HCT116 (cell line): ENCODE measurements at regions not wholly inside any gene's neighbourhood (a gene's known extent, or its start where the extent isn't known, plus 50 kb on each side); places are given as distances from the start of the nearest gene placed in this dataset.

ENCODE experiments used
- ATAC-seq: fragments of 200-7000 bp; cut with Tn5 transposase; 2 replicates; pipeline ENCODE4 v1.9.1; 2020; ENCODE audit warnings: mild to moderate bottlenecking, moderate library complexity
- BruUV-seq: library from RNA; stranded (reverse); fragments of 400-500 nt; replicated peaks from 2 replicates; lab custom pipeline; 2021; lab: Mats Ljungman, UMichigan
- CTCF ChIA-PET: fragments of 300-600 bp; sonication (Branson Sonifier 250); formaldehyde crosslinking; loops from one replicate; lab custom pipeline; 2021; ENCODE audit warnings: antibody characterized with exemption; lab: Charles Lee
- POLR2A ChIA-PET: fragments of 300-600, 350-600 bp; sonication (Branson Sonifier 250); formaldehyde crosslinking; loops from one replicate; lab custom pipeline; 2021; ENCODE audit warnings: antibody characterized with exemption; lab: Charles Lee
- RAD21 ChIA-PET, 2 experiments: fragments of 300-600 bp; sonication (Branson Sonifier 250); formaldehyde crosslinking; loops; one replicate each; lab custom pipeline; 2023; ENCODE audit warnings: low total read pairs in 2 of 2; ENCODE audit not compliant: uncharacterized antibody in 2 of 2, unreplicated experiment in 2 of 2, low non-redundant PET in 1 of 2; lab: Charles Lee
- DNase-seq: peaks from one replicate; pipeline ENCODE4 v3.0.0-alpha.2; 2010; ENCODE audit warnings: low read depth, low spot score
- H2AFZ ChIP-seq: fragments of 200-600 bp; shearing (Covaris generic), sonication (generic); 2 replicates; pipeline ENCODE4 v1.6.1; 2017; ENCODE audit warnings: low read depth, mixed run types, mixed read lengths, antibody characterized with exemption, low read length; ENCODE audit not compliant: poor library complexity, severe bottlenecking
- H3K27ac ChIP-seq: 2 replicates; pipeline ENCODE4 v1.5.1; 2012; ENCODE audit warnings: low read depth, low read length
- H3K27me3 ChIP-seq: fragments of 200-600 bp; sonication (generic); 2 replicates; pipeline ENCODE4 v1.6.1; 2016; ENCODE audit warnings: mixed run types, low read length, mixed read lengths; ENCODE audit not compliant: insufficient read depth
- H3K36me3 ChIP-seq, 2 experiments: fragments of 200-500 bp in 1 of 2; fragments of 200-600 bp in 1 of 2; sonication (Bioruptor generic) in 1 of 2; sonication (generic) in 1 of 2; 2 replicates each; pipeline versions ENCODE4 v1.5.1 to v1.6.1; 2014 to 2016; ENCODE audit warnings: low read length in 2 of 2, inconsistent platforms in 1 of 2, mixed read lengths in 1 of 2, mixed run types in 1 of 2; ENCODE audit not compliant: insufficient read depth in 2 of 2, control insufficient read depth in 1 of 2
- H3K4me1 ChIP-seq, 2 experiments: fragments of 200-600 bp in 1 of 2; sonication (generic) in 1 of 2; 2 replicates each; pipeline versions ENCODE4 v1.5.1 to v1.6.1; 2012 to 2017; ENCODE audit warnings: low read length in 2 of 2, inconsistent platforms in 1 of 2, mild to moderate bottlenecking in 1 of 2, mixed read lengths in 1 of 2, mixed run types in 1 of 2, moderate library complexity in 1 of 2; ENCODE audit not compliant: insufficient read depth in 2 of 2, control insufficient read depth in 1 of 2
- H3K4me2 ChIP-seq: fragments of 200-600 bp; sonication (generic); 2 replicates; pipeline ENCODE4 v1.6.1; 2017; ENCODE audit warnings: mixed run types, low read length, mixed read lengths
- H3K4me3 ChIP-seq, 2 experiments: fragments of 200-600 bp in 1 of 2; sonication (generic) in 1 of 2; replicated peaks in 1 of 2; 2 replicates each; pipeline ENCODE4 v1.5.1; 2011 to 2016; ENCODE audit warnings: low read length in 2 of 2, control low read depth in 1 of 2, low read depth in 1 of 2, mild to moderate bottlenecking in 1 of 2, mixed read lengths in 1 of 2, mixed run types in 1 of 2
- H3K79me2 ChIP-seq: fragments of 200-600 bp; sonication (generic); 2 replicates; pipeline ENCODE4 v1.6.1; 2017; ENCODE audit warnings: mild to moderate bottlenecking, mixed run types, low read length, moderate library complexity, mixed read lengths; ENCODE audit not compliant: insufficient read depth
- H3K9ac ChIP-seq: fragments of 200-600 bp; sonication (generic); 2 replicates; pipeline ENCODE4 v1.6.1; 2016; ENCODE audit warnings: low read length, mixed read lengths
- H3K9me2 ChIP-seq: fragments of 200-600 bp; sonication (generic), shearing (Covaris generic); 2 replicates; pipeline ENCODE4 v1.6.1; 2017; ENCODE audit warnings: mixed run types, mild to moderate bottlenecking, moderate library complexity; ENCODE audit not compliant: insufficient read depth
- H3K9me3 ChIP-seq, 2 experiments: fragments of 200-500 bp in 1 of 2; fragments of 200-600 bp in 1 of 2; sonication (Bioruptor generic) in 1 of 2; sonication (generic) in 1 of 2; 2 replicates each; pipeline ENCODE4 v1.6.1; 2014 to 2017; ENCODE audit warnings: low read length in 2 of 2, mixed read lengths in 2 of 2, inconsistent platforms in 1 of 2, low read depth in 1 of 2, mild to moderate bottlenecking in 1 of 2, mixed run types in 1 of 2, moderate library complexity in 1 of 2; ENCODE audit not compliant: control insufficient read depth in 1 of 2, insufficient read depth in 1 of 2
- H4K20me1 ChIP-seq: fragments of 200-600 bp; sonication (generic), shearing (Covaris generic); 2 replicates; pipeline ENCODE4 v1.6.1; 2017; ENCODE audit warnings: mixed run types, mild to moderate bottlenecking, moderate library complexity; ENCODE audit not compliant: insufficient read depth
- EGR1 ChIP-seq: IDR thresholded peaks from 2 replicates; pipeline ENCODE4 v1.6.1; 2012; ENCODE audit warnings: low read depth
- ELF1 ChIP-seq: IDR thresholded peaks from 2 replicates; pipeline ENCODE4 v1.6.1; 2012; ENCODE audit warnings: low read depth, borderline replicate concordance
- POLR2A ChIP-seq: IDR thresholded peaks from 2 replicates; pipeline ENCODE4 v1.7.0; 2011; ENCODE audit warnings: borderline replicate concordance; ENCODE audit not compliant: insufficient read depth, insufficient read length; ENCODE audit errors: extremely low read depth
- SIN3A ChIP-seq: IDR thresholded peaks from 2 replicates; pipeline ENCODE4 v1.6.1; 2012; ENCODE audit warnings: low read depth
- TCF7L2 ChIP-seq: IDR thresholded peaks from 2 replicates; pipeline ENCODE4 v1.7.0; 2011; ENCODE audit warnings: borderline replicate concordance, inconsistent platforms; ENCODE audit not compliant: insufficient read depth, insufficient read length; ENCODE audit errors: extremely low read depth
- YY1 ChIP-seq: IDR thresholded peaks from 2 replicates; pipeline ENCODE4 v1.6.1; 2011; ENCODE audit warnings: low read length, low read depth, moderate library complexity, mild to moderate bottlenecking; ENCODE audit not compliant: insufficient replicate concordance; ENCODE audit errors: extremely low read depth
- ZFX ChIP-seq: fragments of 450-650 bp; IDR thresholded peaks from 2 replicates; pipeline ENCODE4 v1.6.1; 2017
- ZNF274 ChIP-seq: fragments of 200-500 bp; sonication (Bioruptor generic); IDR thresholded peaks from 2 replicates; pipeline ENCODE4 v1.6.1; 2014; ENCODE audit warnings: mild to moderate bottlenecking, low read depth, low read length, inconsistent platforms
- intact Hi-C: fragments of 100-400 bp; cut with micrococcal nuclease; formaldehyde crosslinking; loops from 2 replicates; pipeline ENCODE4 v1.10.0; 2022
- TF ChIP-seq, protein P1 (sequence below): IDR thresholded peaks from 2 replicates; pipeline ENCODE4 v1.6.1; 2011; ENCODE audit warnings: mild to moderate bottlenecking, low read length, moderate library complexity; ENCODE audit not compliant: insufficient replicate concordance; ENCODE audit errors: extremely low read depth
- TF ChIP-seq, protein P2 (sequence below), 3 experiments: fragments of 200-600 bp in 1 of 3; sonication (generic) in 1 of 3; IDR thresholded peaks in 2 of 3; conservative IDR thresholded peaks in 1 of 3; 2 replicates each; pipeline ENCODE4 v1.5.1; 2012 to 2017; ENCODE audit warnings: low read depth in 2 of 3, low read length in 2 of 3, antibody characterized with exemption in 1 of 3, borderline replicate concordance in 1 of 3, control low read depth in 1 of 3, mild to moderate bottlenecking in 1 of 3, mixed read lengths in 1 of 3, mixed run types in 1 of 3, moderate library complexity in 1 of 3; ENCODE audit not compliant: insufficient read depth in 1 of 3
- TF ChIP-seq, protein P3 (sequence below): IDR thresholded peaks from 2 replicates; pipeline ENCODE4 v1.6.1; 2012

DNA sequence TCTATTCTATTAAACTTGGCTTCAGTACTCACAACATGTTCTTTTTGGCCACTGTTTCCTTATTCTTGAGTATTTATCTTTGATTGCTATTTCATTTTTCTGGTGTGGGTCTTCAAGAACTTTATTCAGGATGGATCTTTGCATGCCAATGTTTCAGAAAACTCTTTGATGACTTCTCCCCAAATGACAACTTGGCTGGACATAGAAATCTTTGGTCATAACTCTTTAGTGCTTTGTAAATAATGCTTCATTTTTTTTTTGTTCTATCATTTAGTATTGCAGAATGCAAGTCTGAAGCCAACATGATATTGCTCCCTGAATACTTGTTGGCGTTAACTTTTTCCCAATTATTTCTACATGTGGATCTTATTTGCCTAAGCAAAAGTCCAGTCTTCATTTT, 103.6 kb upstream of the HS3ST2 start:
- BruUV-seq: no TSS peak
- H3K4me1 ChIP-seq: no peaks in the 10 kb centered on the region

More for the DNA sequence above, 103.6 kb upstream of the HS3ST2 start:
- RAD21 ChIA-PET: no interaction called here
- intact Hi-C loops: no loop called here
- no peak for TF ChIP-seq TCF7L2
- TF ChIP-seq, protein P1, sequence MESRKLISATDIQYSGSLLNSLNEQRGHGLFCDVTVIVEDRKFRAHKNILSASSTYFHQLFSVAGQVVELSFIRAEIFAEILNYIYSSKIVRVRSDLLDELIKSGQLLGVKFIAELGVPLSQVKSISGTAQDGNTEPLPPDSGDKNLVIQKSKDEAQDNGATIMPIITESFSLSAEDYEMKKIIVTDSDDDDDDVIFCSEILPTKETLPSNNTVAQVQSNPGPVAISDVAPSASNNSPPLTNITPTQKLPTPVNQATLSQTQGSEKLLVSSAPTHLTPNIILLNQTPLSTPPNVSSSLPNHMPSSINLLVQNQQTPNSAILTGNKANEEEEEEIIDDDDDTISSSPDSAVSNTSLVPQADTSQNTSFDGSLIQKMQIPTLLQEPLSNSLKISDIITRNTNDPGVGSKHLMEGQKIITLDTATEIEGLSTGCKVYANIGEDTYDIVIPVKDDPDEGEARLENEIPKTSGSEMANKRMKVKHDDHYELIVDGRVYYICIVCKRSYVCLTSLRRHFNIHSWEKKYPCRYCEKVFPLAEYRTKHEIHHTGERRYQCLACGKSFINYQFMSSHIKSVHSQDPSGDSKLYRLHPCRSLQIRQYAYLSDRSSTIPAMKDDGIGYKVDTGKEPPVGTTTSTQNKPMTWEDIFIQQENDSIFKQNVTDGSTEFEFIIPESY: no peak
- no peak for TF ChIP-seq POLR2A
- TF ChIP-seq, protein P2, sequence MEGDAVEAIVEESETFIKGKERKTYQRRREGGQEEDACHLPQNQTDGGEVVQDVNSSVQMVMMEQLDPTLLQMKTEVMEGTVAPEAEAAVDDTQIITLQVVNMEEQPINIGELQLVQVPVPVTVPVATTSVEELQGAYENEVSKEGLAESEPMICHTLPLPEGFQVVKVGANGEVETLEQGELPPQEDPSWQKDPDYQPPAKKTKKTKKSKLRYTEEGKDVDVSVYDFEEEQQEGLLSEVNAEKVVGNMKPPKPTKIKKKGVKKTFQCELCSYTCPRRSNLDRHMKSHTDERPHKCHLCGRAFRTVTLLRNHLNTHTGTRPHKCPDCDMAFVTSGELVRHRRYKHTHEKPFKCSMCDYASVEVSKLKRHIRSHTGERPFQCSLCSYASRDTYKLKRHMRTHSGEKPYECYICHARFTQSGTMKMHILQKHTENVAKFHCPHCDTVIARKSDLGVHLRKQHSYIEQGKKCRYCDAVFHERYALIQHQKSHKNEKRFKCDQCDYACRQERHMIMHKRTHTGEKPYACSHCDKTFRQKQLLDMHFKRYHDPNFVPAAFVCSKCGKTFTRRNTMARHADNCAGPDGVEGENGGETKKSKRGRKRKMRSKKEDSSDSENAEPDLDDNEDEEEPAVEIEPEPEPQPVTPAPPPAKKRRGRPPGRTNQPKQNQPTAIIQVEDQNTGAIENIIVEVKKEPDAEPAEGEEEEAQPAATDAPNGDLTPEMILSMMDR (IDR thresholded peaks at IDR 0.05 in 2 of 3, conservative IDR thresholded peaks at IDR 0.05 in 1 of 3; ENCODE audit: borderline replicate concordance in 1 of 3, insufficient read depth in 1 of 3, low read depth in 2 of 3, low read length in 2 of 3): no peak
- no peak for TF ChIP-seq EGR1
- no peak for TF ChIP-seq YY1
- TF ChIP-seq ELF1: no peak
- no peak for TF ChIP-seq SIN3A
- TF ChIP-seq, protein P3, sequence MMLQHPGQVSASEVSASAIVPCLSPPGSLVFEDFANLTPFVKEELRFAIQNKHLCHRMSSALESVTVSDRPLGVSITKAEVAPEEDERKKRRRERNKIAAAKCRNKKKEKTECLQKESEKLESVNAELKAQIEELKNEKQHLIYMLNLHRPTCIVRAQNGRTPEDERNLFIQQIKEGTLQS: no peak
- TF ChIP-seq ZFX: no peak
- no peak for TF ChIP-seq ZNF274
- Histone ChIP-seq H3K36me3 (no peaks in the 10 kb centered on the region), H3K27ac (no peak overlapping the region), H2AFZ (no peak overlapping the region), H3K9me3 (peaks cover 0 to 7% of the 10 kb centered on the region in 2 experiments; a peak in 1 of 4 replicates), H3K9ac (no peak overlapping the region), H4K20me1 (no peaks in the 10 kb centered on the region), H3K4me2 (no peak overlapping the region), H3K9me2 (no peaks in the 10 kb centered on the region), H3K4me3 (no peak overlapping the region), H3K79me2 (no peaks in the 10 kb centered on the region), H3K27me3 (peaks cover 29% of the 10 kb centered on the region)
- CTCF ChIA-PET: no interaction called here
- no peak for ATAC-seq
- POLR2A ChIA-PET: no interaction called here
- no peak for DNase-seq
